Liver (tissue), 8 donors: ENCODE measurements at regions not wholly inside any gene's neighbourhood (a gene's known extent, or its start where the extent isn't known, plus 50 kb on each side); places are given as distances from the start of the nearest gene placed in this dataset.

ENCODE experiments used
- DNase-seq: peaks from one replicate; pipeline ENCODE4 v3.0.0-alpha.2; 2017; ENCODE audit warnings: low spot score
- H3K27ac ChIP-seq, 2 donors: one replicate each; pipeline ENCODE4 v1.7.0; 2013; ENCODE audit warnings: inconsistent platforms in 2 of 2, low read length in 2 of 2, control low read depth in 1 of 2, low read depth in 1 of 2, mild to moderate bottlenecking in 1 of 2
- H3K27me3 ChIP-seq, 4 donors: one replicate each; pipeline versions ENCODE4 v1.6.1 to v1.7.0; 2013; ENCODE audit warnings: low read length in 3 of 4, inconsistent platforms in 1 of 4, mild to moderate bottlenecking in 1 of 4, moderate library complexity in 1 of 4; ENCODE audit not compliant: control insufficient read depth in 4 of 4, insufficient read depth in 4 of 4
- H3K36me3 ChIP-seq, 4 donors: one replicate each; pipeline versions ENCODE4 v1.6.1 to v1.7.0; 2013; ENCODE audit warnings: low read length in 3 of 4, mild to moderate bottlenecking in 3 of 4, low read depth in 1 of 4, moderate library complexity in 1 of 4; ENCODE audit not compliant: control insufficient read depth in 4 of 4, insufficient read depth in 3 of 4
- H3K4me1 ChIP-seq, 4 donors: one replicate each; pipeline versions ENCODE4 v1.6.1 to v1.7.0; 2013; ENCODE audit warnings: low read length in 3 of 4, mild to moderate bottlenecking in 3 of 4, moderate library complexity in 1 of 4; ENCODE audit not compliant: control insufficient read depth in 4 of 4, insufficient read depth in 4 of 4
- H3K4me3 ChIP-seq, 3 donors: one replicate each; pipeline versions ENCODE4 v1.6.1 to v1.7.0; 2013; ENCODE audit warnings: low read length in 3 of 3, control low read depth in 1 of 3, low read depth in 1 of 3, mild to moderate bottlenecking in 1 of 3
- H3K9ac ChIP-seq, 2 donors: one replicate each; pipeline ENCODE4 v1.7.0; 2013; ENCODE audit warnings: low read length in 2 of 2, mild to moderate bottlenecking in 2 of 2, moderate library complexity in 2 of 2, control low read depth in 1 of 2, low read depth in 1 of 2
- H3K9me3 ChIP-seq, 4 donors: one replicate each; pipeline versions ENCODE4 v1.6.1 to v1.7.0; 2013; ENCODE audit warnings: low read length in 3 of 4; ENCODE audit not compliant: control insufficient read depth in 4 of 4
- CTCF ChIP-seq: fragments of 150-350 bp; IDR thresholded peaks from 2 replicates; pipeline ENCODE4 v1.5.1; 2017; ENCODE audit warnings: improper control_type of control experiment, low read depth, low read length; ENCODE audit not compliant: missing input control
- EGR1 ChIP-seq, 2 donors: IDR thresholded peaks; 2 replicates each; pipeline ENCODE4 v1.6.1; 2016 to 2018; ENCODE audit warnings: antibody characterized with exemption in 2 of 2, low read depth in 2 of 2
- FOXA1 ChIP-seq: IDR thresholded peaks from 2 replicates; pipeline ENCODE4 v1.6.1; 2016; ENCODE audit warnings: antibody characterized with exemption
- FOXA2 ChIP-seq: IDR thresholded peaks from 2 replicates; pipeline ENCODE4 v1.6.1; 2016; ENCODE audit warnings: antibody characterized with exemption
- GABPA ChIP-seq, 2 donors: IDR thresholded peaks in 1 of 2; conservative IDR thresholded peaks in 1 of 2; 2 replicates each; pipeline ENCODE4 v1.6.1; 2016; ENCODE audit warnings: antibody characterized with exemption in 2 of 2, mild to moderate bottlenecking in 1 of 2, moderate library complexity in 1 of 2
- HNF4A ChIP-seq, 2 donors: conservative IDR thresholded peaks; 2 replicates each; pipeline ENCODE4 v1.6.1; 2016; ENCODE audit warnings: antibody characterized with exemption in 2 of 2, mild to moderate bottlenecking in 2 of 2
- HNF4G ChIP-seq: IDR thresholded peaks from 2 replicates; pipeline ENCODE4 v1.6.1; 2016; ENCODE audit warnings: antibody characterized with exemption
- NR2F2 ChIP-seq: IDR thresholded peaks from 2 replicates; pipeline ENCODE4 v1.6.1; 2016; ENCODE audit warnings: antibody characterized with exemption
- RAD21 ChIP-seq, 2 donors: IDR thresholded peaks; 2 replicates each; pipeline ENCODE4 v1.6.1; 2016; ENCODE audit warnings: antibody characterized with exemption in 2 of 2, mild to moderate bottlenecking in 2 of 2
- RXRA ChIP-seq, 2 donors: IDR thresholded peaks; 2 replicates each; pipeline ENCODE4 v1.6.1; 2017 to 2018; ENCODE audit warnings: antibody characterized with exemption in 2 of 2, mild to moderate bottlenecking in 1 of 2
- SP1 ChIP-seq: IDR thresholded peaks from 2 replicates; pipeline ENCODE4 v1.6.1; 2018; ENCODE audit warnings: antibody characterized with exemption, mild to moderate bottlenecking
- TAF1 ChIP-seq: conservative IDR thresholded peaks from 2 replicates; pipeline ENCODE4 v1.6.1; 2016; ENCODE audit warnings: antibody characterized with exemption, mild to moderate bottlenecking
- YY1 ChIP-seq: IDR thresholded peaks from 2 replicates; pipeline ENCODE4 v1.6.1; 2016; ENCODE audit warnings: antibody characterized with exemption, mild to moderate bottlenecking
- ZBTB33 ChIP-seq: IDR thresholded peaks from 2 replicates; pipeline ENCODE4 v1.6.1; 2016; ENCODE audit warnings: antibody characterized with exemption
- WGBS: extraction: QIAGEN DNeasy Blood & Tissue Kit; methylation state at CpG from one replicate; pipeline ENCODE4 v1.1.7; 2013; 5-methylcytosine and 5-hydroxymethylcytosine counted together
- TF ChIP-seq, protein P1 (sequence below): IDR thresholded peaks from 2 replicates; pipeline ENCODE4 v1.6.1; 2016; ENCODE audit warnings: antibody characterized with exemption
- TF ChIP-seq, protein P2 (sequence below): IDR thresholded peaks from 2 replicates; pipeline ENCODE4 v1.6.1; 2016; ENCODE audit warnings: antibody characterized with exemption, mild to moderate bottlenecking
- TF ChIP-seq, protein P3 (sequence below): IDR thresholded peaks from 2 replicates; pipeline ENCODE4 v1.6.1; 2016; ENCODE audit warnings: antibody characterized with exemption
- donor health status: healthy.
- donor health status: healthy.
- donor health status: healthy.
- donor health status: healthy.
- donor health status: healthy.

DNA sequence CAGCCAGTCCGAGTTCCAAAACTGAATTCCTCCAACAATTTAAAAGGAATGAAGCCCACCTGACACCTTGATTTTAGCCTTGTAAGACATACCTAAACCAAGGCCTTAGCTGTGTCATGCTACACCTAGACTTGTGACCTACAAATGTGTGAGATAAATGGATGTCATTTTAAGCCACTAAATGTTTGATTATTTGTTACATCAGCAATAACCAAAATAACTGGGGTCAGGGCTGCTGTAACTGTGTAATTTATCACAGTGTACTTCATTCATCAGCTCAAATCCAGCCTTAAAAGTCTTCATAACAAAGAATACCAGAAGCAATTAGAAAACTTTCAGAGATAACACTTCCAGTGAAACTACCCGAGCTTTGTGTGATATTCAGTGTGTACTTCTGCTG lies 673.0 kb upstream of the ANO3 start:
- H3K36me3 ChIP-seq: no peaks in the 10 kb centered on the region
- no peaks in the 10 kb centered on the region for H3K27me3 ChIP-seq
- TF ChIP-seq YY1 (no peak), NR2F2 (no peak), HNF4G (no peak), HNF4A (conservative IDR thresholded peaks at IDR 0.05) (no peak), TAF1 (no peak), ZBTB33 (no peak), FOXA2 (no peak), RXRA (IDR thresholded peaks at IDR 0.05) (no peak), CTCF (no peak)
- TF ChIP-seq, protein P1, sequence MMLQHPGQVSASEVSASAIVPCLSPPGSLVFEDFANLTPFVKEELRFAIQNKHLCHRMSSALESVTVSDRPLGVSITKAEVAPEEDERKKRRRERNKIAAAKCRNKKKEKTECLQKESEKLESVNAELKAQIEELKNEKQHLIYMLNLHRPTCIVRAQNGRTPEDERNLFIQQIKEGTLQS: no peak
- H3K9me3 ChIP-seq: no peaks in the 10 kb centered on the region
- H3K9ac ChIP-seq: no peak overlapping the region
- H3K27ac ChIP-seq: no peak overlapping the region
- 35% methylated on average over 2 of the region's 2 CpGs for WGBS
- no peaks in the 10 kb centered on the region for H3K4me1 ChIP-seq
- no peak for DNase-seq
- no peak overlapping the region for H3K4me3 ChIP-seq

GRCh38 chr11:25659706-25660105 lies 672.2 kb upstream of the ANO3 start:
- no peaks in the 10 kb centered on the region for H3K4me1 ChIP-seq
- no peaks in the 10 kb centered on the region for H3K9me3 ChIP-seq
- H3K9ac ChIP-seq: no peak overlapping the region
- no peak overlapping the region for H3K4me3 ChIP-seq
- no peaks in the 10 kb centered on the region for H3K27me3 ChIP-seq
- WGBS: 62% methylated on average over 3 of the region's 3 CpGs
- TF ChIP-seq RAD21 (IDR thresholded peaks at IDR 0.05) (no peak), NR2F2 (no peak), TAF1 (no peak), FOXA1 (no peak), GABPA (IDR thresholded peaks at IDR 0.05 in 1 of 2, conservative IDR thresholded peaks at IDR 0.05 in 1 of 2) (no peak), FOXA2 (no peak), CTCF (no peak), RXRA (IDR thresholded peaks at IDR 0.05) (no peak), HNF4G (no peak), EGR1 (IDR thresholded peaks at IDR 0.05; ENCODE audit: low read depth in 2 of 2) (no peak), SP1 (no peak)
- TF ChIP-seq, protein P1: no peak
- TF ChIP-seq, protein P2, sequence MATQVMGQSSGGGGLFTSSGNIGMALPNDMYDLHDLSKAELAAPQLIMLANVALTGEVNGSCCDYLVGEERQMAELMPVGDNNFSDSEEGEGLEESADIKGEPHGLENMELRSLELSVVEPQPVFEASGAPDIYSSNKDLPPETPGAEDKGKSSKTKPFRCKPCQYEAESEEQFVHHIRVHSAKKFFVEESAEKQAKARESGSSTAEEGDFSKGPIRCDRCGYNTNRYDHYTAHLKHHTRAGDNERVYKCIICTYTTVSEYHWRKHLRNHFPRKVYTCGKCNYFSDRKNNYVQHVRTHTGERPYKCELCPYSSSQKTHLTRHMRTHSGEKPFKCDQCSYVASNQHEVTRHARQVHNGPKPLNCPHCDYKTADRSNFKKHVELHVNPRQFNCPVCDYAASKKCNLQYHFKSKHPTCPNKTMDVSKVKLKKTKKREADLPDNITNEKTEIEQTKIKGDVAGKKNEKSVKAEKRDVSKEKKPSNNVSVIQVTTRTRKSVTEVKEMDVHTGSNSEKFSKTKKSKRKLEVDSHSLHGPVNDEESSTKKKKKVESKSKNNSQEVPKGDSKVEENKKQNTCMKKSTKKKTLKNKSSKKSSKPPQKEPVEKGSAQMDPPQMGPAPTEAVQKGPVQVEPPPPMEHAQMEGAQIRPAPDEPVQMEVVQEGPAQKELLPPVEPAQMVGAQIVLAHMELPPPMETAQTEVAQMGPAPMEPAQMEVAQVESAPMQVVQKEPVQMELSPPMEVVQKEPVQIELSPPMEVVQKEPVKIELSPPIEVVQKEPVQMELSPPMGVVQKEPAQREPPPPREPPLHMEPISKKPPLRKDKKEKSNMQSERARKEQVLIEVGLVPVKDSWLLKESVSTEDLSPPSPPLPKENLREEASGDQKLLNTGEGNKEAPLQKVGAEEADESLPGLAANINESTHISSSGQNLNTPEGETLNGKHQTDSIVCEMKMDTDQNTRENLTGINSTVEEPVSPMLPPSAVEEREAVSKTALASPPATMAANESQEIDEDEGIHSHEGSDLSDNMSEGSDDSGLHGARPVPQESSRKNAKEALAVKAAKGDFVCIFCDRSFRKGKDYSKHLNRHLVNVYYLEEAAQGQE: no peak
- TF ChIP-seq, protein P3, sequence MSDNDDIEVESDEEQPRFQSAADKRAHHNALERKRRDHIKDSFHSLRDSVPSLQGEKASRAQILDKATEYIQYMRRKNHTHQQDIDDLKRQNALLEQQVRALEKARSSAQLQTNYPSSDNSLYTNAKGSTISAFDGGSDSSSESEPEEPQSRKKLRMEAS: no peak
- H3K27ac ChIP-seq: no peak overlapping the region
- no peak for DNase-seq
- no peaks in the 10 kb centered on the region for H3K36me3 ChIP-seq
